ENCODE measurements at regions not wholly inside any gene's neighbourhood (a gene's known extent, or its start where the extent isn't known, plus 50 kb on each side); places are given as distances from the start of the nearest gene placed in this dataset.
A peak's percentile ranks its signal among the peaks of the same experiment; 100 is the strongest.

DNA sequence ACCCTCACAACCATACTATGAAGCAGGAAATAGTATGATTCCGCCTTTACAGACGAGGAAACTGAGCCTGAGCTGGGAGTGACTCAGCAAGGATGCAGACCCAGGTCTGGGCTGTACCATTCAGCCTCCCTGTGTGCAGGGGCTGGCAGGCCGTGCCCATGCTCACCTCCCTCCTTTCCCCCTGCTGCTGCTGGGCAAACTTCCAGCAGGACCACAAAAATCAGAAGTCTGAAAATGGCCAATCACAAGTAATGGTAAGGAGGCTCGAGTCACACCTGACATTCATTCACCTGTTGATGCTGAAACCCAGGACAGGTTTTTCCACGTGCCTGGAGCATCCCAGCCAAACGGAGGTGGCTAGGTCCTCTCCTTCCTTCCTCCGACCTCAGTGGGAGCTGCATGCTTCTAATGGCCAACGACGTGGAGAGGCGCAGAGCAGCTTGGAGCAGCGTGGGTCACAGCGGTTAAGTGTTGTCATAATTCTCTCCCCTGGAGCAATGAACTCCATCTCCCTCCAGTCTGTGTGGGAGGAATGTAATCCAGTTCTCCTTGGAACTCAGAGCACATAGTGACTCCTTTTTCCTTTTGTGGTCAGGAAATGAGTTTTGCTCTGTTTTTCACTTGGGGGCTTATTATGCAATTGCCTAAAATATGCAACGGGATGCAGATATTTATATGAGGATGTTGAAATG is 371.7 kb downstream of the BCOR start:
- peak; percentile 63 to 65 for DNase-seq

DNA sequence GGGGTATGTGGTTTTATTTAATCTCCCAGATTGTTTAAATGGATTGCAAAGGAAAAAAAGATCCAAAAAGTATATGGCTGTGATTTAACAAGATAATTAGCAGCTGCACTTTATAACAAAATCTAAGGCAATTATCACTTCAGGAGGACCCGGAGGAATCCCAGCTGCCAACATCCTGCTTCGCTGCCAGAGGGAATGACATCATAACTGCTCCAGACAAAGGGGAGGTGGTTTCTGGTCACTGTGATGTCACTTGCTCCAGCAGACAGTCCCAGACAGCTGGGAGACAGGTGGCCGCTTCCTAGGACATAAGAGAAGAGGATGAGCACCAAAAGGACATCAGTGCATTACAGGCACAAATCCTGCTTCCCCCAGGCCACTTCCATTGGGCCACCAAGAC is 371.0 kb downstream of the BCOR start:
- no peak for DNase-seq

DNA sequence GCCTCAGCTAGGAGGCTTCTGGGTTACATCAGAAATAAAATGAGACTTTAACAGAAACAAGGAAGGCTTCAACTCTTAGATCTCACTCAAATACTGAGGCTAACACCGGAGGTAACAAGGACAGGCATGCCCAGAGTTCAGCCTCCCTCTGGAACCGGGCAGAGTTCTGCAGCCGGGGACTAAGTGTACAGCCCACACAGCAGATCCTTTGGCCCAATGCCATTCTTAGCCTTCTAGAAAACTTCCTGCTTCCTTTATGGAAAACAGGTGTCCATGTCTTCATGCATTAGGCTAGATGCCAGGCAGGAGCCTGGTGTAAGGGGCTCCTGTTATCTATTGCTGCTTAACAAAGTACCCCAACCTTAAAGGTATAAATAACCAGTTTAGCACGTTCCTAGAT is 369.7 kb downstream of the BCOR start:
- no peak for DNase-seq

DNA sequence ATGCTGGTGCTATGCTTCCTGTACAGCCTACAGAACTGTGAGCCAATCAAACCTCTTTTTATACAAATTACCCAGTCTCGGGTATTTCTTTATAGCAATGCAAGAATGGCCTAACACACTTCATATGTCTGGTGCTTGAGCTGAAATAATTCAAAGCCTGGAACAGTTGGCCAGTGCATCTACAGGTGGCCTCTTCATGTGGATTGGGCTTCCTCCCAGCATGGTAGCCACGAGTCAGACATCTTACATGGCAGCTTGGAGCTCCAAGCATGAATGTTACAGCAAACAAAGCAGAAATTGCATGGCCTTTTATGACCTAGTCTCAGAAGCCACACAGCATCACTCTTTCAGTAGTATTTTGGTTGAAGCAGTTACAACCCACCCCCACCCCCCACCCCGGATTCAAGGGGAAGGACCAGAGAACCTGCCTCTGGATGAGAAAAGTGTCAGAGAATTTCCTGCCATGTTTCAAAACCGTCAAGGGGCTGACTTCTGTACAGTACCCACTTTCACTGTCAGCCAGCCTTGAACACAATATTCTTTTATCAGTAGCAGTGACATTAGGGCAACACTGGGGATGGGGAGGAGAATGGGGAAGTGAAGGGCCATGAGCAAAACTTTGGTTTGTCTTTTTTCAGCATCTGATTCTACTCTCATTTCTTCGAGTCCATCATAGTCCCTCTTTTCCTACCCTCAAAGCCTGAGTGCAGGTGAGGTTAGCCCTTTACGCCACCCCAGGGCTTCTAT is 368.7 kb downstream of the BCOR start:
- no peak for DNase-seq

DNA sequence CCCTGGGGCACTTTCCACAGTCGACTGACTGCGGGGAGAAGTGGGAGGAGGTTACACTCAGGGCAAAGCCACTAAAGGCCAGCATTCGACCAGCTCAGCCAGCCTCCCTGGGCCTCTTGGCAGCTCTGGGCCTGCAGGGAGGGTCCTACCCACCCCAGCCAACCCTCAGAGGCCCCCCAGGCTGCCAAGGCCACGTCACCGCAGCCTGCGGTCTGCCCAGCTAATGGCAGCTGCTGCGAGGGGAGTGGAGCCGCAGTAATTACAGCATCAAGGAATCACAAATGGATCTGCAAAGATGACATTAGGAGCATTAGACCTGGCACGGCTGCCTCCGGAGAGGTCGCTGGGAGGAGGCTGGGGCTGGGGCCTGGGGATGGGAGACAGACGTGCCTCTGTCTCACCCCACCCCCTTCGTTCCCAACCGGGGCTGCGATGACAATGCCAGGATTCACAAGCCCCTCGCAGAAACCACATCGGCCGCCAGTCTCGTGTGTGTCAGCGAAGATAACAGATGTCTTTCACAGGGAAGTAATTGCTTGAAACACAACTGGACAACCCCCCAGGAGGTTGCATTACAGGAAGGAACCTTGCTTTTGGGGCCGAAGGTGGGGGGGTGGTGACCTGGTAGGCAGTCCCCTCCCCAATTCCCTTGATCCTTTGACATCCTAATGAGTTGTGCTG is 367.6 kb downstream of the BCOR start:
- no peak for DNase-seq

DNA sequence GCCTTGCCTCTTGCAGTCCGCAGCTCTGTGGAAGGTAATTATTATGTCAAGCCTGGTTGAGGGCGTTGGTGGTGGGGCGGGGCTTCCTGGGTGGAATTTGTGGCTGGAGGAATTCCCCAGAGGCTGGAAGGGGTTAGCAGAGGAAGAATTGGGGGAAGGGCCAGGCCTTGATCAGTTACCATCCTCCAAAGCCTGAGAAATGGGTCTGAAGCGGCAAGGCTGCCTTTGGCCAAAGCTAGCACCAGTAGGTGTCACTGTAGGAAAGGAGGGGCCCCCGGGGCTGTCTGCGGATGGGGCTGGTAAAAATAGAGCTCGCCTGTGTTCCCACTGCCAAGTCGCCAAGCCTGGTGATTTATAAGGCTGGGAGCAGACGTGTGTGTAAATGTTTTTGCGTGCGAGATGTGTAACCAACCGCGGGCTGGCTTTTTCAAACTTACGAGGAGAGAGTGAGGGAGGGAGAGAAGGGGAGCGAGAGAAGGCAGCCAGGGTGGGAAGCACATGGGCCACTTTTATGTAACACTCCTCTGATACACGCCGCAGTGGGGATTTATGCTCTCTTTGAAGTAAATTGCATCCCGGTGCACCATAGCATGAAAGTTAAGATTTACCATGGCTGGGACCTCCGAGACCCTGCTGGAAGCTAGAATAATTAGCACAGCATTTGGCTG is 367.0 kb downstream of the BCOR start:
- peak; percentile 35 to 43 for DNase-seq

DNA sequence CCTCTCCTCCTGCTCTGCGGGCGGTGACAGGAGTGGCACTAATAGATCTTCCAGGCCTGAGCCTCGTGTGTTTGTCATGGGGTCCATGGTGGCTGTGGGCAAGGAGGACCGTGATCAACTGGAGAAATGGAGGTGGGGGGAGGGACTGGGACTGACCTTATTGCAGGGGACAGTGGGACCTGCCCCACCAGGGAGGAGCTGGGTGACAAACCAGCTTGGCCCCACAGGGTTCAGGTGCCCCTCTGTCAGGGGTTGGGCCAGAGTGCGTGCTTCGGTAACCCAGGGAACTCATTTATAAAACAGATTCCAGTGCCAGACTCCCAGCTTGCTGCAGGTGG is 366.5 kb downstream of the BCOR start:
- DNase-seq: no peak

DNA sequence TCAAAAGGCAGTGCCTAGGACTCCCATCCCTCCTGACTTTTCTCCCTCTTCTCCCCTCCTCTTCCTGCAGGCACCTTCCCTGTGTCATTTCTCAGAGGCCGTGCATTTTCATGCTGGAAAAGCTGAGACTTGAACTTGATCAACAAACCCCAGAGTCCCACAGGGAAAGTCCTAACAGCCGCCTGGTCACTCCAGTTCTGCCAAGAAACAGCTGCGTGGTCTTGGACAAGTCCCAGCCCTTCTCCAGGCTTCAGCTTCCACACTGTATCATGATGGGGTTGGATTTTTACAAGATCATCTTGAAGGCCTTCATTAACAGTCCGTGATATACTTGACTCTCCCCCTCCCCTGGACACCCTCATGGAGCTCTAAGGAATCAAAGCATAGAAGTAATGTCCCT is 366.0 kb downstream of the BCOR start:
- DNase-seq: no peak

DNA sequence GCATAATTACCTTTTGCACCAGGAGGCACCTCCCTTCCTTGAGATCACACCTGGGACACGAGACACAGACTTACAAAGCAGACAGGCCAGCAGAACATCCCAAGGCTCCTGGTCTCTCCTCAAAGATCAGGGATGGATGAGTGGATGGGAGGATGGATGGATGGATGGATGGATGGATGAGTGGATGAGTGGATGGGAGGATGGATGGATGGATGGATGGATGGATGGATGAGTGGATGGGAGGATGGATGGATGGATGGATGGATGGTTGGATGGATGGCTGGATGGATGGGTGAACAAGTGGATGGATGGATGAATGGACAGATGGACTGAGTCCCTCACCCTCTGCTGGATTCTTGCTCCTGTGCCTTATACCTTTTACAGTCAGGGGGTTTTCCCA is 364.0 kb downstream of the BCOR start:
- DNase-seq: no peak

DNA sequence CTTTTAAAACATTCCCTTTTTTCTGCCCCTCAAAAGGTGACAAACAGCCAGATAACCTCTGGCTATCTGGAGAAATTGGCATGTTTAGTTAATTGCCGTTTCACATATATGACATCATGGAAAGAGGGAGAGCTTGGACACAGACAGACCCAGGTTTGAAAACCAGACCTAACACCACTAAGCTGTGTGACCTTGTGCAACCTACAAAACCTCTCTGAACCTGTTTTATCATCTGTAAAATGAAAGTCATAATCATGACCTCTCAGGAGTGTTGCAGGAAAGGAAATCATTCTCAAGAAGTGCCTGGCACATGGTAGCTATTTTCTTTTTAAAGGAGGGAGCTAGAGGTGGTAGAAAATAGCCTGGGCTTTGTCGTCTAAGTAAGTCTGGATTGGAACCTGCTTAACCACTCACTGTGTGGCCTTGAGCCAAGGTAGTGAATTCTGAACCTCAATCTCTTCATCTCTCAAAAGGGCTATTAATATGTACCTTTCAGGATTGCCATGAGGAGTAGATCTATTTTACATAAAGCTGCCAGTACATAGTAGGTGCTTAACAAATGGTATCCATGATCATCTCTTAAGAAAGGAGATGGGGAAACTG is 363.5 kb downstream of the BCOR start:
- DNase-seq: no peak

DNA sequence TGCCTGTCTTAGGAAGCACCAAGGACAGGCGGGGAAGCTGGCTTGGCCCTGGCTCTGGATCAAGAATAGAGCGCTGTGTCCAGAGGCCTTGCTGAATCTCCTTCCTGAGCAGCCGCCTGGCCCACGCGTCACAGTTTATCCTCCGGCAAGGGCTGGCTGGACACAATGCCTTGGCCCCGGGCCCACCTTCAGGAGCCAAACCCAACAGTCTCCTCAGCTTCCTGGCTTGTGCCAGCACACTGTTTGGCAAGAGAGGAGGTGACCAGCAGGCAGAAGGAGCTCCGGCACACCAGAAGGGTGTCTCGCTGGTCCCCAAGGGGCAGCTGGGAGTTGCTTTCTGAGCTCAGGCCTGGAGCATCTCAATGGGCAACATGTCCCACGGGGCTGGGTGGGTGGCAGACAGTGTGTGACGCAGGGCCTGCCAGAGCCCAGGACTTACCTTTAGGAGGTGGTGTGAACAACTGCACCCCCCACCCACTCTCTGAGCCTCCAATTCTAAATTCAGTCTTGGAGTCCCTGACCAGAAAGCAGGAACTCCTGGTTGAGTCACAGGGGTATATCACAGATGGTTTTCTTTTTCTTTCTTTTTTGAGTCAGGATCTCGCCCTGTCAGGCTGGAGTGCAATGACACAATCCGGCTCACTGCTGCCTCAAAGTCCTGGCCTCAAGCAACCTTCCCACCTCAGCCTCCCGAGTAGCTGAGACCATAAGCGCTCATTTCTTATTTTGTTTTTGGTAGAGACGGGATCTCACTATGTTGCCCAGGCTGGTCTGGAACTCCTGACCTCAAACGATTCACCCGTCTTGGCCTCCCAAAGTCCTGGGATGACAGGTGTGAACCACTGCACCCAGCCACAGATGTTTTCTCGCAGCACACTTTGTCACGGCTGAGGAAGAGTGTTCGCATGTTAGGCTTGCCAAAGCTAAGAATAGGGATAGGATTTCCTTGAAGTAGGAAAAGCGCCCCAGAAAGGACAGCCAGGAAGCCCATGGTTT is 361.2 kb downstream of the BCOR start:
- DNase-seq: no peak

DNA sequence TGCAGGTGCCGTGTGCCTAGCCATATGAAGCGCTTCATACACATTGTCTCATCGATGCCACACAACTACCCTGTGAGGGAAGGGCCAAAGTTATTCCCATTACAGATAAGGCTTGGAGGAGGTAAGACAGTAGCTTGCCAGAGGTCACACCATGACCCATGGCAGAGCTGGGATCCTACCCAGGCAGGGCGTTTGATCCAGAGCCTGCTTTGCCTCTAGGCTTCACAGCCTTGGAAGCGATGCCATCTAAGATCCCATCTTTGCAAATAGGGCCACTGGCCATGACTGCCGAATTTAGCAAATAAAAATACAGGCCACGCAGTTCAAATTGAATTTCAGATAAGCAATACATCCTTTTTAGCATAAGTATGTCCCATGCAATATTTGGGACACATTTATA is 358.2 kb downstream of the BCOR start:
- DNase-seq: no peak

DNA sequence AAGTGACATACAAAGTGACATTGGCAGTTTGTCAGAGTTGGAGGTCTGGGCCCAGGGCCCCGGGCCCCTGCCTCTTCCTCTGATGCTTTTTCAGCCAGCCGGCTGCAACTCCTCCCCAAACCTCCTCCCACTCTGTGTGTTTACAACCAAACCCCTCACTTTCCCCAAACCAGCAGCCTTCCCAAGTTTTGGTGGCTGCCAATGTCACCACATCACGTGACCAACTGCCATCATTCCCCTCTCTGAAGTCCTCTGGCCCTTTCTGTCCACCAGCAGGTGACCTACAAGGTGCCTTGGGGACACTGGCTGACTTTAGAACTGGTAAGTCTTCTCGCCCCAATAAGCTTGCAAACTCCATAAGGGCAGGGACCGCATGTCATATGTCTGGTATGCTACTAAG is 357.7 kb downstream of the BCOR start:
- no peak for DNase-seq

DNA sequence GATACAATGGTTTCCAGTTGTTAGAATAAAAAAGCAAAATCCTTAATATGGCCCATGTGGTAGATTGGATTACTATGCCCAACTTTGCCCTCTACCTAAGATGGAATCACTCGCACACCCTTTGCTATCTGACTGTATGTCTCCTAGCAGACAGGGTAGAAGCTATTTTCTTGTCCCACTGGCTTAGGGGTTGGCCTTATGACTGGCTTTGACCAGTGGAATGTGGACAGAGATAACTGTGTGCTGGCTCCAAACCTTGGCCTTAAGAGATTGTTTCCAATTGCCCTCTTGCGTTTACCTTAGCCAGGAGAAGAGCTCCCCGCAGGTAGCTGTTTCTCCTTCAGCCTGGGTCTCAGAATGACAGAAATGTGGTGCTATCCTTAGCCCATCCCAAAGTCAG is 355.9 kb downstream of the BCOR start:
- DNase-seq: no peak

DNA sequence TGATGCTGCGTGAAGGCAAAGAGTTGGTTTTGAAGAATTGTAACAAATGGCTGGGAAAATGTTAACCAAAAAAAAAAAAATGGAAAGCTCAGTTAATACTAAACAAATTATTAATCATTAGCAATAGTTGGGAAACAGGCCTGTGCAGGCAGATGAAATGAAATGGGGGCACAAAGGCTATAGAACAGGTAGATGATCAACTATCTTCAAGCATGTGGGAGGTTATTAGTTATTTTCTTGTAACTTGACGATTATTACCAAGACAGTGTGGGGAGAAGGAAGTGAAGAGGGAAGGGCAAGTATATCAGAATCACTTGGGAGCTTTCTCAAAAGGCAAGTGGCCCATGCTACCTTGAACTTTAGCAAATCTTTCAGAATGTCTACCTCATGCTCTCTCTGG is 351.9 kb downstream of the BCOR start:
- DNase-seq: no peak

DNA sequence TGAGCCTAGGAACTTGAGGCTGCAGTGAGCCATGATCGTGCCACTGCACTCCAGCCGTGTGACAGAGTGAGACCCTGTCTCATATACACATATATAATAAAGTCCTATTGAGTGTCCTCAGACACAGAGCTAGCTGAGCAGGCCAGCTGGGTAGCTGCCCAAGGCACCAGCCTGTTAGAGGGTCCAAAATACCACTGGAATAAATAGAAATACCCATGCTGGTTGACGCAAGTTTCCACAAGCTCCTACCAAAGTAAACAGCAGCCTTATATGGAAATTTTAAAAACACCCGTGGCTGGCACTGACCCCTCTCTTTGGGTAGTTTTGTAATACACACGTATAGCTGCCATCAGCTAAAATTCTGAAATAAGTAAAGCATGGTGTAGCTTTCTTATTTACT is 348.6 kb downstream of the BCOR start:
- DNase-seq: no peak

DNA sequence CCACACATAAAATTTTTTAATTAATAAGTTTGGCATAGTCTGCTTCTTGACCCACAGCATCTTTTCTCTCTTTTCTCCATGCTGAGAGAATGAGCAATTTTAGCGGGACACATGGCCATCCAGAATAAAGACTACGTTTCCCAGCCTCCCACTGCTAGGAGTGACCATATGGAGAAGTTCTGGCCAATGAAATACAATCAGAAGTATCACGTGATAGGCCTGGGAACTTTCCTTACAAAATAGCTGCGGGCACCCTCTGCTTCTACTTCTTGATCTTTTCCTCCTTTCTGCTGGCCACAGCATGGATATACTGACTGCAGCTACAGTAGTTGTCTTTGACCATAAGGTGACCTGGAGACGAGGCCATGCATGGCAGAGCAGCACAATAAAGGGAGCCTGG is 348.0 kb downstream of the BCOR start:
- DNase-seq: peak; percentile 36 to 65

DNA sequence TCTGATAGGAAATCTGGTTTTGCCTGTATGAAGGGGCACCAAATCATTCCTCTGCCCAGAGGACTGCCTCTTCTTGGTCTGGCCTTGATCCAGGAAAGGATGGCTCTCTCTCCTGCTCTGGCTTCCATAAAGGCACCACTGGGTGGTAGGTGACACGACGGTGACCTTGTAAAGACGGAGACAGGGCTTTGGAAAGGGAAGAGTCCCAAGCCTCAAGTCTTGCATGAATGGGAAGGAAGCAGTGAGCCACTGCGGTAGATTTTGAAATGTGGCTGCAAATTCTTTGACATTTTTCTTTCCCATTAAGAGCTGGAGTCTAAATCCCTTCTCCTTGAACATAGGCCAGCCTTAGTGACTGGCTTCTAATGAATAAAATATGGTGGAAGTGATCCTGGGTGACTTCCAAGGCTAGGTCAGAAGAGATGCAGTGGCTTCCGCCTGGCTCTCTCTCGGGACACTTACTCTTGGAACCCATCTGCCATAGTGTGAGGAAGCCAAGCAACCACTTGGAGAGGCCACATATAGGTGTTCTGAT is 347.4 kb downstream of the BCOR start:
- DNase-seq: peak; percentile 57 to 63

DNA sequence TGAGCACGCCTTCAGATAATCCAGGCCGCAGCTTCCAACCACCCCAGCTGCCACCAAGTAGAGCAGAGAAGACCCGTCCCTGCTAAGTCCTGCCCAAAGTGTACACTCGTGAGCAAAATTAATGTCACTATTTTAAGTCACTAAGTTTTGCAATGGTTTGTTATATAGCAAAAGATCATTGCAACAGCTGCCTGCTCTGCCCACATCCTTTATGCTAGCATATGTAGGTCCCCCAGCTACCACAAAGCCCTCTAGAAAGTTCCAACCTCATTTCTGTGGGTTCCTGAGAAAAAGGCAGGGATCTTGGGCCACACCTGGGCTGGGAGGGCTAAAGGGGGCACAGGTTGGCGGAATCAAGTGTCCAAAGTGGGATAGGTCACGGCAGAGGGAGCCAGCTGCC is 346.9 kb downstream of the BCOR start:
- peak; percentile 64 to 82 for DNase-seq

DNA sequence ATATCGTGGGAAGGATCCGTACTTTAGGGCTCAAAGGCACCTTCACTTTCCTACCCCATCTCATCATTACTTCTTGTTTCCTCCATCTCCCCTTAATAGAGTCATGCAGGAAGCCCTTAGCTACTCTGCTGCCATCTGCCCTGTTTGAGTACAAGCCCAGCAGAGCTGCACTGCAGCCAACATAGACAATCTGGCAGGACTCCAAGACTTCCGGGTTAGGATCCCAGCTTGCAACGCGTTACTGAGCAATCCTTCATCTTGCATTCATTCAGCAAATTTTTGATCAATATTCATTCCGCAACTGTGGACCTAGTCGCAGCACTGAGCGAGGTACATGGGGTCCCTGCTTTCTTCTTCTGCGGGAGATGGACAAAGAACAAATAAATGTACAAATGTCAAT is 344.9 kb downstream of the BCOR start:
- DNase-seq: no peak

DNA sequence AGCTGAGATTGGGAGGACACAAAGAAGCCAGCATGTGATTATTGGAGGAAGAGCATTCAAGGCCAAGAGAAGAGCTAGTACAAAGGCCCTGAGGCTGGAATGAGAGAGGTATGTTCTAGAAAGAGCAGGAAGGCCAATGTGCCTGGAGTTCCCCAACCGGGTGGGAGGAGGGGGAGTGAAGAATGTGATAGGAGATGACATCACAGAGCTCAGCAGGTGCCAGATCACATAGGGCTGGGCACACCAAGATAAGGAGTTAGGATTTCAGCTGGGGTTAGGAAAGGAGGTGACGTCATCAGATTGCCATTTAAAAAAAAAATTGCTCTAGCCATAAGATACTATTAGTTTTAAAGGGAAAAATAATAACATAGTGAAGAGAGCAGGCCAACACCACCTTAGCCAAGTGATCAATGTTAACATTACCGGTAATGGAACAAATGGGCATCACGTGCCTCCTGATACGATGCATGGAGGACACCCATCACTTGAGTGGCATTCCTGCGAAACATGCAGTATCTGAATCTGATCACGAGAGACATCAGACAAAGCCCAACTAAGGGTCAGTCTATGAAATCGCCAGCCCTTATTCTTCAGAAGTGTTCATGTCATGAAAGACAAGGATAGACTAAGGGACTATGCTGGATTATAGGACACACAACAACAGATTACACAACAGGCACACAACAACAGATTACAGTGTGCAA is 344.3 kb downstream of the BCOR start:
- peak in 1 of 2 donors; percentile 37 for DNase-seq

Measured in inflammatory macrophage (primary cell).